Mesendoderm (in vitro differentiated cells): ENCODE measurements at regions not wholly inside any gene's neighbourhood (a gene's known extent, or its start where the extent isn't known, plus 50 kb on each side); places are given as distances from the start of the nearest gene placed in this dataset.

ENCODE experiments used
- DNase-seq: peaks from one replicate; pipeline ENCODE4 v3.0.0; 2013
- H2AK5ac ChIP-seq: 2 replicates; pipeline ENCODE4 v1.6.1; 2013; ENCODE audit warnings: low read length, inconsistent platforms
- H2BK120ac ChIP-seq: 2 replicates; pipeline ENCODE4 v1.6.1; 2013; ENCODE audit warnings: low read depth, mild to moderate bottlenecking, low read length, moderate library complexity, mixed read lengths
- H2BK15ac ChIP-seq: replicated peaks from 2 replicates; pipeline ENCODE4 v1.6.1; 2013; ENCODE audit warnings: low read depth, mild to moderate bottlenecking, moderate library complexity
- H2BK5ac ChIP-seq: 2 replicates; pipeline ENCODE4 v1.6.1; 2013; ENCODE audit warnings: low read length, inconsistent platforms
- H3K18ac ChIP-seq: 2 replicates; pipeline ENCODE4 v1.6.1; 2013; ENCODE audit warnings: mild to moderate bottlenecking, low read length, mixed read lengths
- H3K23ac ChIP-seq: one replicate; pipeline ENCODE4 v1.6.1; 2013; ENCODE audit warnings: low read length
- H3K27ac ChIP-seq: 2 replicates; pipeline ENCODE4 v1.5.1; 2013; ENCODE audit warnings: low read depth, mild to moderate bottlenecking, inconsistent platforms, low read length, moderate library complexity
- H3K27me3 ChIP-seq: 2 replicates; pipeline ENCODE4 v1.6.1; 2013; ENCODE audit warnings: low read length, control low read depth, mild to moderate bottlenecking, inconsistent platforms; ENCODE audit not compliant: insufficient read depth, poor library complexity
- H3K36me3 ChIP-seq: 2 replicates; pipeline ENCODE4 v1.6.1; 2013; ENCODE audit warnings: low read length, inconsistent platforms; ENCODE audit not compliant: control insufficient read depth, insufficient read depth
- H3K4ac ChIP-seq: one replicate; pipeline ENCODE4 v1.6.1; 2013; ENCODE audit warnings: low read depth, mild to moderate bottlenecking, low read length, moderate library complexity
- H3K4me1 ChIP-seq: 2 replicates; pipeline ENCODE4 v1.6.1; 2013; ENCODE audit warnings: low read depth, low read length, inconsistent platforms; ENCODE audit not compliant: control insufficient read depth
- H3K4me2 ChIP-seq: 2 replicates; pipeline ENCODE4 v1.6.1; 2013; ENCODE audit warnings: low read length
- H3K4me3 ChIP-seq: 2 replicates; pipeline ENCODE4 v1.5.1; 2013; ENCODE audit warnings: mild to moderate bottlenecking, low read length
- H3K56ac ChIP-seq: one replicate; pipeline ENCODE4 v1.6.1; 2013; ENCODE audit warnings: low read length
- H3K79me1 ChIP-seq: 2 replicates; pipeline ENCODE4 v1.6.1; 2013; ENCODE audit warnings: low read length, inconsistent platforms
- H3K79me2 ChIP-seq: 2 replicates; pipeline ENCODE4 v1.6.1; 2013; ENCODE audit warnings: mild to moderate bottlenecking, low read length; ENCODE audit not compliant: control insufficient read depth, insufficient read depth
- H3K9ac ChIP-seq: 2 replicates; pipeline ENCODE4 v1.6.1; 2013; ENCODE audit warnings: low read length, inconsistent platforms
- H4K5ac ChIP-seq: one replicate; pipeline ENCODE4 v1.6.1; 2013; ENCODE audit warnings: low read length
- H4K8ac ChIP-seq: one replicate; pipeline ENCODE4 v1.6.1; 2013; ENCODE audit warnings: low read depth, mild to moderate bottlenecking, control low read depth, low read length, moderate library complexity
- WGBS: extraction: QIAGEN DNeasy Blood & Tissue Kit; methylation state at CpG from one replicate; pipeline ENCODE4 v1.1.7; 2013; ENCODE audit warnings: low lambda C conversion rate, missing lambda C conversion rate; ENCODE audit not compliant: insufficient coverage; ENCODE audit errors: extremely low coverage; 5-methylcytosine and 5-hydroxymethylcytosine counted together

DNA sequence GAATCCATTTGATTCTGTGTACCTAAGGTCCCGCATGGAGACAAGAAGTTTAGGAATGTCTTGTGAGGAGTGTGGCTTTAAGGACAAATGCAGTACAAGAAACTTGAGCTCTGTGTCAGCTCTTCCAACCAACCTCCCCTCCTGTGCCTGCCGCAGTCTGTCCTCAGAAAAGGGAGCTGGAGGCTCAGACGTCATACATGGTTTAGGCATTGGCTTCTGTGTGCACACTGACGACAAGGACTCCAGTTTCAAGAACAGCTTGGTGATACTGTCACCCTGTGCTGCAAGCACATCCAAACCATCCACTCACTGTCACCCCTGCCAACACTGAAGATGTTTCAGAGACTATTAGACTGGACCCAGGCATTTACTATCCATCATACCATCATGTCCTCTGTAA, 470.4 kb downstream of the IRS1 start:
- Histone ChIP-seq H3K27me3 (no peaks in the 10 kb centered on the region), H2BK15ac (no peak overlapping the region), H3K56ac (no peak overlapping the region), H3K36me3 (no peaks in the 10 kb centered on the region), H2AK5ac (no peak overlapping the region), H2BK120ac (no peak overlapping the region), H3K4ac (no peak overlapping the region), H3K79me1 (no peaks in the 10 kb centered on the region), H4K5ac (no peak overlapping the region), H3K9ac (no peak overlapping the region), H3K18ac (no peak overlapping the region), H3K4me3 (no peak overlapping the region), H3K27ac (no peak overlapping the region), H2BK5ac (no peak overlapping the region), H3K4me2 (no peak overlapping the region), H4K8ac (no peak overlapping the region), H3K79me2 (no peaks in the 10 kb centered on the region), H3K4me1 (no peaks in the 10 kb centered on the region), H3K23ac (no peak overlapping the region)
- DNase-seq = no peak
- WGBS = no CpG with 5 or more reads among the region's 4 CpGs

DNA sequence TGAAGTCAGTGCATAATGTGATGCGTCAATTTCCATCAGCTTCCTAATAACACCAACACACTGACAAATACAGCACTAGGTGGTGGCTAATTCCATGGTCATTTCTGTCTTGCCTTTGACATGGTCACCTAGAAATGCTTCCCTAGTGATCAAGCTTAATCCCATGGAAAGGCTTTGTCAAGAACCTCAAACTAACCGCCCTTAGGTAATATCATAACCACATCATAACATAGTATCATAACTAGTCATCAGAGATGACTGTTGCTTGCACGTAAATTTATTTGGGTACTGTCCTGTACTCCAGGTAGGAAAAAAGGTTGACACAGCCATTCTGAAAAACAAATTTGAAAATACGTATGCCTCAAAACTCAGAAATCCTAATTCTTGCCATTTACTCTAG, 471.8 kb downstream of the IRS1 start:
- no peak overlapping the region for H2BK5ac ChIP-seq
- no peak overlapping the region for H3K4me3 ChIP-seq
- no peaks in the 10 kb centered on the region for H3K79me2 ChIP-seq
- no peak overlapping the region for H4K8ac ChIP-seq
- H2AK5ac ChIP-seq = no peak overlapping the region
- H3K27me3 ChIP-seq = no peaks in the 10 kb centered on the region
- H3K56ac ChIP-seq = no peak overlapping the region
- no peak overlapping the region for H3K23ac ChIP-seq
- H3K18ac ChIP-seq = no peak overlapping the region
- H3K36me3 ChIP-seq = no peaks in the 10 kb centered on the region
- no peaks in the 10 kb centered on the region for H3K4me1 ChIP-seq
- WGBS = no CpG with 5 or more reads among the region's 4 CpGs
- H3K9ac ChIP-seq = no peak overlapping the region
- H2BK15ac ChIP-seq = no peak overlapping the region
- DNase-seq = no peak
- no peak overlapping the region for H2BK120ac ChIP-seq
- H3K27ac ChIP-seq = no peak overlapping the region
- H4K5ac ChIP-seq = no peak overlapping the region
- no peaks in the 10 kb centered on the region for H3K79me1 ChIP-seq
- no peak overlapping the region for H3K4ac ChIP-seq
- H3K4me2 ChIP-seq = no peak overlapping the region

DNA sequence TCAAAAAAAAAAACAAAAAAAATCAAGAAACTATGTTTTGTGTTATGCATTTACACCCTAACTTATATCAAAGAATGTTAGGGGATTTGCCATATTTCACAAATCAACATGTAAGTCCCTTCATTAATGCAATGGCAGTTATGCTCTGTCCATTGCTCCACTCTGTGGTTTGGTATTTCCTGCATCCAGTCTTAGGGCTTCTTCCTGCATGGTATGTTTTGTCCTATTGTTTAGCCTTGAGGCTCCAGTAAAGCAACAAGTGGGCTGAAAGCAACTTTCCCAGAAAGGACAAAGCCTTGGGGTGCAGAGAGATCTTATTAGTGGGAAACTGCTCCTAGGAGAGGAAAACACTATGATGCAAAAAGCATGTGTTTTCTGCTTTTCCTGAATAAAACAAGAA, 474.1 kb downstream of the IRS1 start:
- H3K36me3 ChIP-seq = no peaks in the 10 kb centered on the region
- H4K5ac ChIP-seq = no peak overlapping the region
- H3K4ac ChIP-seq = no peak overlapping the region
- no peak overlapping the region for H3K27ac ChIP-seq
- no peak overlapping the region for H2BK5ac ChIP-seq
- no peaks in the 10 kb centered on the region for H3K4me1 ChIP-seq
- H4K8ac ChIP-seq = no peak overlapping the region
- H3K18ac ChIP-seq = no peak overlapping the region
- H2BK15ac ChIP-seq = no peak overlapping the region
- no peak overlapping the region for H2AK5ac ChIP-seq
- H3K79me2 ChIP-seq = no peaks in the 10 kb centered on the region
- H3K4me3 ChIP-seq = no peak overlapping the region
- H3K9ac ChIP-seq = no peak overlapping the region
- no peak for DNase-seq
- H3K23ac ChIP-seq = no peak overlapping the region
- no peak overlapping the region for H3K56ac ChIP-seq
- H3K4me2 ChIP-seq = no peak overlapping the region
- H2BK120ac ChIP-seq = no peak overlapping the region
- no peaks in the 10 kb centered on the region for H3K79me1 ChIP-seq
- no peaks in the 10 kb centered on the region for H3K27me3 ChIP-seq

DNA sequence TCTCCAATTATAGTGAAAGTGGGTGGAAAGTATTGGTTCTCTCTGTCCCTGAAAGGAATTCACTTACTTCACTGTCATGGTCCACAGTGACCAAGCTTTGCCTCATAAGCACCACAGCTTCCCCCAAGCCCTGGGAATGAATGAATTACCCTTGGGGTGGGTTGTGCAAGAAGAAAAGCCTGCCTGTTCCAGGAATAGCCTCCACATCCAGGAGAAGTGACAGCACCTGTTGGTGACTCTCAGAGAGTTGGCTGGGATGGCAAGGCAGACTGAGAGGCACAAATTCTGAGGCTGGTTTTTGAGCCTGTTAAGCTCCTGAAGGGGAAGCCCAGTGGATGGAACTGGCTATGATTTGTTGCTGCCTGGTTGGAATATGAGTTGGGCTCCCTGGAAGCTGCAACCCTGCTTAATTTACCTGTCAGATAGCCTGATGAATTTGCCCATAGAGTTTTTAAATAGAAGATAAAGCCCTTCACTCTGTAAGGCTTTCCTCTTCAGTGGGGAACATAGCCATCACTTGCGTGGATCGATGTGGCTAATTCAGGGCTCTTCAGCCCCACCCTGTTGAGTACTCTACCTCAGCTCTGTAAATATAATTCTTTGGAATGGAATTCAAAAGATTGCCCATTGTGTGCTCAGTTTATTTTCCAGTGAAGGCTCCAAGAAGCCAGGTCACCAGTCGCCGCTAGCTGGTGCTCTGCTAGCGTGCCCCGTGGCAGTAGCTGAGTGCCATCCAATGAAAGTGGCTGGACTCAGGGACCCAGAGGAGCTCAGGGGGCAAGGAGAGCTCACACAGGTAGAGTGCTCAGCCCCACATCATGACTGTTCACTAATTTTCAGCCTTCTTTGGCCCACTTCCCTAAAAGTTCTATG, 479.3 kb downstream of the IRS1 start:
- Histone ChIP-seq H3K18ac (no peak overlapping the region), H3K23ac (no peak overlapping the region), H2BK120ac (no peak overlapping the region), H3K56ac (no peak overlapping the region), H3K27me3 (no peaks in the 10 kb centered on the region), H3K4me2 (no peak overlapping the region), H2AK5ac (no peak overlapping the region), H3K36me3 (no peaks in the 10 kb centered on the region), H4K5ac (no peak overlapping the region), H3K79me1 (no peaks in the 10 kb centered on the region), H3K27ac (no peak overlapping the region), H3K4ac (no peak overlapping the region), H3K9ac (no peak overlapping the region), H3K4me1 (no peaks in the 10 kb centered on the region), H2BK15ac (no peak overlapping the region), H2BK5ac (no peak overlapping the region), H3K4me3 (no peak overlapping the region), H4K8ac (no peak overlapping the region), H3K79me2 (no peaks in the 10 kb centered on the region)
- no peak for DNase-seq
- no CpG with 5 or more reads among the region's 6 CpGs for WGBS

DNA sequence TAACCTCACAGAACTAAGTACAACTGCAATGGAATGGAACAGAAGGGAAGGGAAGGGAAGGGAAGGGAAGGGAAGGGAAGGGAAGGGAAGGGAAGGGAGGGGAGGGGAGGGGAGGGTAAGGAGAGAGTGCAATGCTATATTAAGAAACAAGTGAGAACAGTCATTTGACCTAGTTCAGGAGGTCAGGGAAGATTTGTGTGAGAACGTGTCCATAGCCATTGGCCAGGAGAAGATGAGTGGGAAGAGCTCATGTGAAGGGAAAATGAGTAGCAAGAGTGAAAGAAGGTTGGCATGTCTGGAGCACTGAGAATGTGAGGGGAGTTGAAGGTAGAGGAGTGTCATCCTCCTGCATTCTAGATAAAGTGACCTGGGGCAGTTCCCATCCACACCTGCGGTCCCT, 481.6 kb downstream of the IRS1 start:
- Histone ChIP-seq H3K9ac (no peak overlapping the region), H3K27me3 (no peaks in the 10 kb centered on the region), H3K79me1 (no peaks in the 10 kb centered on the region), H4K8ac (no peak overlapping the region), H3K56ac (no peak overlapping the region), H3K27ac (no peak overlapping the region), H3K4me1 (no peaks in the 10 kb centered on the region), H3K4me3 (no peak overlapping the region), H2BK15ac (no peak overlapping the region), H3K23ac (no peak overlapping the region), H3K4ac (no peak overlapping the region), H2BK120ac (no peak overlapping the region), H3K36me3 (no peaks in the 10 kb centered on the region), H4K5ac (no peak overlapping the region), H3K79me2 (no peaks in the 10 kb centered on the region), H3K4me2 (no peak overlapping the region), H2BK5ac (no peak overlapping the region), H2AK5ac (no peak overlapping the region), H3K18ac (no peak overlapping the region)
- DNase-seq = no peak
- no CpG with 5 or more reads among the region's 2 CpGs for WGBS

DNA sequence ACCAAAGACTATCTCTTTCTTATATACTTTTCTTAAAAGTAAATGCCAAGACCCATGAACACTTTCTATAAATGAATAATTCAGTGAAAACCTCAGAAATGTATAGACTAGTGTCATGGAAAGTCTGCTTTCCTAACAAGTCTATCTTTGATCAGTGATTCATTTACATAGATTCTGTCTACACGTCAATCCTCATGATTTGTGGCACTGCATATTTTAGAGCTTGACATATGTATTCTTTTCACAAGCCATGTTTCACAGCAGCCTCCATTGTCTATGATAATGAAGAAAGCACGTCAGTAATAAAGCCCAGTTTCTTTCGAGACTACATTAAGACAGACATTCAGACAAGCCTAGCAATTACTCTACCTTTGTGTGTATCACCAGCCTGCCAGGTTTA, 486.6 kb downstream of the IRS1 start:
- Histone ChIP-seq H2BK5ac (no peak overlapping the region), H3K4me2 (no peak overlapping the region), H2BK120ac (no peak overlapping the region), H4K5ac (no peak overlapping the region), H3K27me3 (no peaks in the 10 kb centered on the region), H3K27ac (no peak overlapping the region), H3K4me3 (no peak overlapping the region), H3K79me1 (no peaks in the 10 kb centered on the region), H3K56ac (no peak overlapping the region), H3K4me1 (no peaks in the 10 kb centered on the region), H3K4ac (no peak overlapping the region), H2BK15ac (no peak overlapping the region), H3K18ac (no peak overlapping the region), H2AK5ac (no peak overlapping the region), H3K36me3 (no peaks in the 10 kb centered on the region), H3K9ac (no peak overlapping the region), H3K79me2 (no peaks in the 10 kb centered on the region), H4K8ac (no peak overlapping the region), H3K23ac (no peak overlapping the region)
- DNase-seq = no peak
- WGBS = no CpG with 5 or more reads among the region's 3 CpGs
